Subcutaneous abdominal adipose tissue (tissue), 5 donors: ENCODE measurements at regions not wholly inside any gene's neighbourhood (a gene's known extent, or its start where the extent isn't known, plus 50 kb on each side); places are given as distances from the start of the nearest gene placed in this dataset.

Experiments used
- H3K27ac ChIP-seq: one replicate; pipeline ENCODE4 v1.7.0; 2013; ENCODE audit warnings: low read depth, mild to moderate bottlenecking, inconsistent platforms, low read length, moderate library complexity
- H3K27me3 ChIP-seq, 5 donors: one replicate each; pipeline ENCODE4 v1.7.0; 2013; ENCODE audit warnings: low read length in 5 of 5, inconsistent platforms in 1 of 5; ENCODE audit not compliant: control insufficient read depth in 5 of 5, insufficient read depth in 4 of 5
- H3K36me3 ChIP-seq, 5 donors: one replicate each; pipeline ENCODE4 v1.7.0; 2013; ENCODE audit warnings: low read length in 5 of 5; ENCODE audit not compliant: control insufficient read depth in 5 of 5, insufficient read depth in 5 of 5
- H3K4me1 ChIP-seq, 5 donors: one replicate each; pipeline ENCODE4 v1.7.0; 2013; ENCODE audit warnings: low read length in 5 of 5, mild to moderate bottlenecking in 3 of 5, moderate library complexity in 1 of 5; ENCODE audit not compliant: control insufficient read depth in 5 of 5, insufficient read depth in 5 of 5
- H3K4me3 ChIP-seq, 5 donors: one replicate each; pipeline ENCODE4 v1.7.0; 2013; ENCODE audit warnings: low read length in 5 of 5, low read depth in 1 of 5
- H3K9ac ChIP-seq, 5 donors: one replicate each; pipeline ENCODE4 v1.7.0; 2013; ENCODE audit warnings: low read length in 5 of 5, mild to moderate bottlenecking in 4 of 5, moderate library complexity in 3 of 5
- H3K9me3 ChIP-seq, 5 donors: one replicate each; pipeline ENCODE4 v1.7.0; 2013; ENCODE audit warnings: low read length in 5 of 5; ENCODE audit not compliant: control insufficient read depth in 5 of 5
- donor health status: healthy.
- donor health status: healthy.
- donor health status: healthy.
- donor health status: healthy.
- donor health status: healthy.

- Histone ChIP-seq H3K36me3 (no peaks in the 10 kb centered on the region), H3K4me3 (peak overlapping the region in 1 of 5 donors; percentile 4), H3K27me3 (peaks cover 21 to 47% (median 32%) of the 10 kb centered on the region in 5 donors), H3K4me1 (peaks cover 0 to 5% (median 3%) of the 10 kb centered on the region in 5 donors), H3K9ac (no peak overlapping the region), H3K9me3 (peaks cover 0 to 18% (median 6%) of the 10 kb centered on the region in 5 donors), H3K27ac (no peak overlapping the region)
Measured at GRCh38 chr9:126222835-126223431, 103.7 kb upstream of the MVB12B start.

- Histone ChIP-seq H3K9me3 (peaks cover 0 to 18% (median 6%) of the 10 kb centered on the region in 5 donors), H3K4me1 (peaks cover 0 to 7% (median 3%) of the 10 kb centered on the region in 5 donors), H3K9ac (no peak overlapping the region), H3K36me3 (no peaks in the 10 kb centered on the region), H3K27ac (no peak overlapping the region), H3K4me3 (no peak overlapping the region), H3K27me3 (peaks cover 21 to 43% (median 28%) of the 10 kb centered on the region in 5 donors)
Measured at GRCh38 chr9:126223798-126224531, 102.7 kb upstream of the MVB12B start.

- H3K27ac ChIP-seq, result no peak overlapping the region
- no peak overlapping the region for H3K4me3 ChIP-seq
- H3K9ac ChIP-seq, result no peak overlapping the region
- peaks cover 0 to 14% (median 6%) of the 10 kb centered on the region in 5 donors for H3K9me3 ChIP-seq
- peaks cover 0 to 7% (median 3%) of the 10 kb centered on the region in 5 donors for H3K4me1 ChIP-seq
- H3K36me3 ChIP-seq, result no peaks in the 10 kb centered on the region
- peaks cover 21 to 41% (median 28%) of the 10 kb centered on the region in 5 donors for H3K27me3 ChIP-seq
Measured at GRCh38 chr9:126225611-126226609, 100.7 kb upstream of the MVB12B start.

- H3K9me3 ChIP-seq, result peaks cover 0 to under 1% (median 0%) of the 10 kb centered on the region in 5 donors
- no peak overlapping the region for H3K4me3 ChIP-seq
- peaks cover 0 to 7% (median 3%) of the 10 kb centered on the region in 5 donors for H3K4me1 ChIP-seq
- H3K27me3 ChIP-seq, result peaks cover 16 to 34% (median 23%) of the 10 kb centered on the region in 5 donors
- no peaks in the 10 kb centered on the region for H3K36me3 ChIP-seq
- no peak overlapping the region for H3K27ac ChIP-seq
- H3K9ac ChIP-seq, result no peak overlapping the region
Measured at GRCh38 chr9:126226991-126227936, 99.4 kb upstream of the MVB12B start.

GRCh38 chr9:126228111-126228780 lies 98.4 kb upstream of the MVB12B start:
- no peak overlapping the region for H3K9ac ChIP-seq
- H3K36me3 ChIP-seq, result no peaks in the 10 kb centered on the region
- H3K4me1 ChIP-seq, result peaks cover 0 to 4% (median 0%) of the 10 kb centered on the region in 5 donors
- H3K27me3 ChIP-seq, result peaks cover 6 to 24% (median 14%) of the 10 kb centered on the region in 5 donors
- H3K4me3 ChIP-seq, result no peak overlapping the region
- H3K27ac ChIP-seq, result no peak overlapping the region
- H3K9me3 ChIP-seq, result peaks cover 0 to 3% (median 0%) of the 10 kb centered on the region in 5 donors

- H3K9ac ChIP-seq, result no peak overlapping the region
- no peak overlapping the region for H3K27ac ChIP-seq
Measured at GRCh38 chr9:126228781-126229444, 97.7 kb upstream of the MVB12B start.

GRCh38 chr9:126229501-126229900 lies 97.1 kb upstream of the MVB12B start:
- no peak overlapping the region for H3K9ac ChIP-seq
- H3K27me3 ChIP-seq, result peaks cover 0 to 13% (median 7%) of the 10 kb centered on the region in 5 donors
- no peaks in the 10 kb centered on the region for H3K36me3 ChIP-seq
- H3K4me3 ChIP-seq, result no peak overlapping the region
- H3K9me3 ChIP-seq, result peaks cover 0 to 3% (median 0%) of the 10 kb centered on the region in 5 donors
- H3K4me1 ChIP-seq, result peaks cover 0 to 4% (median 0%) of the 10 kb centered on the region in 5 donors
- H3K27ac ChIP-seq, result no peak overlapping the region

More at GRCh38 chr9:126228781-126229444, 97.7 kb upstream of the MVB12B start:
- peaks cover 0 to 3% (median 0%) of the 10 kb centered on the region in 5 donors for H3K9me3 ChIP-seq
- no peaks in the 10 kb centered on the region for H3K36me3 ChIP-seq
- H3K27me3 ChIP-seq, result peaks cover 0 to 18% (median 10%) of the 10 kb centered on the region in 5 donors
- H3K4me1 ChIP-seq, result peaks cover 0 to 4% (median 0%) of the 10 kb centered on the region in 5 donors
- no peak overlapping the region for H3K4me3 ChIP-seq

- Histone ChIP-seq H3K27me3 (peaks cover 0 to 14% (median 7%) of the 10 kb centered on the region in 5 donors), H3K9me3 (peaks cover 0 to 3% (median 0%) of the 10 kb centered on the region in 5 donors), H3K36me3 (no peaks in the 10 kb centered on the region), H3K4me3 (no peak overlapping the region), H3K27ac (no peak overlapping the region), H3K9ac (no peak overlapping the region), H3K4me1 (peaks cover 0 to 4% (median 0%) of the 10 kb centered on the region in 5 donors)
Measured at GRCh38 chr9:126230692-126231091, 95.9 kb upstream of the MVB12B start.
